Activated T-cell treated with anti-CD3 and anti-CD28 coated beads for 48 hours (primary cell): ENCODE measurements at regions not wholly inside any gene's neighbourhood (a gene's known extent, or its start where the extent isn't known, plus 50 kb on each side); places are given as distances from the start of the nearest gene placed in this dataset.
A peak's percentile ranks its signal among the peaks of the same experiment; 100 is the strongest.

Experiments
- DNase-seq: peaks from one replicate; pipeline ENCODE4 v3.0.0-alpha.2; 2020; ENCODE audit warnings: low read depth

- no peak for DNase-seq
These were observed 100.9 kb upstream of the CLDN10 start for GRCh38 chr13:95451656-95452055.

- no peak for DNase-seq
These were observed 100.1 kb upstream of the CLDN10 start for GRCh38 chr13:95452375-95452774.

GRCh38 chr13:95455782-95456181 is 96.7 kb upstream of the CLDN10 start:
- no peak for DNase-seq

- no peak for DNase-seq
These were observed 95.7 kb upstream of the CLDN10 start for GRCh38 chr13:95456815-95457214.

DNA sequence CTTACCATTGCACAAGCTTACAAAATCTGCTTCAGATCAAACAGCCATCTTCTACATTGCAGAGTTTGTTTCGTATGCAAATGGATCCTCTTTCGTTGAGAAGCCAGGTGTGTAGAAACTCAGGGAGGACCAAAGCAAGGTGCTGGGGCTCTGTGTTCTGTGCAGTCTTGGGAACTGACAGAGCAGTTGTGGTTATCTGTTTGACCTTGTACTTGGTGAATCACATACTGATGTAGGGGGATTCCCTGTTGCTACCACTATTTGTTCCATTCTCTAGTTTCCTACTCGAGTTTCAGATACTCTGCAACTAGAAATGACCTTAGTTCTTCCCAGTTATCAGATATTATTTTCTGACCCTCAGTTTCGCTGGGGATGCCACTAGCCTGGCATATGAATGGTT is 95.2 kb upstream of the CLDN10 start:
- DNase-seq: no peak

DNA sequence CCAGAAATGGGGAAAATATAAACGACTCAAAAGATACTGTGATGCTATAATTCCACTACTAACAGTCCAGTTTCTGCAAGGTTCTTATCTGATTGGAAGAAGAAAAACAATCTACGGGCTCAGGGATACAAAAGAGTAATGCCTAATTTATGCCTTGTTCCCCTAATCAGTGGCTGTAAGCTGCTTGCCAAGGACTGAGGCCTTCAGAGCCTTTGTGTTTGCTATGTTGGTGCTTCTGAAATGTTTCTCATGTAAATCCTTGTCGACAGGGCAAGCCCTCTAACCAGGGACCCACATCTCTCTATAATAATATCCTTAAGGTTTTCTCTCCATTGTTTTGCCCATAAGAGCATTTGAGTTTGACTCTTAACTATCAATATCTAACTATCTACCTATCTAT is 89.7 kb upstream of the CLDN10 start:
- no peak for DNase-seq

- no peak for DNase-seq
These were observed 89.0 kb upstream of the CLDN10 start for GRCh38 chr13:95463531-95463930.

- DNase-seq: no peak
These were observed 81.8 kb upstream of the CLDN10 start for GRCh38 chr13:95470574-95471366.

GRCh38 chr13:95471960-95472359 is 80.6 kb upstream of the CLDN10 start:
- DNase-seq: no peak

DNA sequence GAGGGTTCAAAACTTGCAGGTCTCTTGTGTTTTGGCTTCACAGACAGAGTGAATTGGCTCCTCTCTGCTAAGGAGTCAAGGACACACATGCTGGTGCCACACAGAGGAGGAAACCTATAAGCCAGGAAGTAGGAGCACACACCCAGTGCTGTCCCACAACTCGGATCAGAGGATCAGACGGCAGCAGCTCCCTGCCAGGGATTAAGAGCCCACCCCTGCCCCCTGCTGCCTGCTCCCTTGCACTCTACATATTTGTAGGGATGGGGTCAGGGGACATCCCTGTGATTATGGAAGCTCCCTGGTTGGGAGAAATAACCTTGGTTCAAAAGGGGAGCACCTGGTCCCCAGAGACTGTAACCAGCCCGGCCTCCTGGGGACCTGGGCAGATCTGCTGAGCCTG is 77.5 kb upstream of the CLDN10 start:
- DNase-seq: no peak

DNA sequence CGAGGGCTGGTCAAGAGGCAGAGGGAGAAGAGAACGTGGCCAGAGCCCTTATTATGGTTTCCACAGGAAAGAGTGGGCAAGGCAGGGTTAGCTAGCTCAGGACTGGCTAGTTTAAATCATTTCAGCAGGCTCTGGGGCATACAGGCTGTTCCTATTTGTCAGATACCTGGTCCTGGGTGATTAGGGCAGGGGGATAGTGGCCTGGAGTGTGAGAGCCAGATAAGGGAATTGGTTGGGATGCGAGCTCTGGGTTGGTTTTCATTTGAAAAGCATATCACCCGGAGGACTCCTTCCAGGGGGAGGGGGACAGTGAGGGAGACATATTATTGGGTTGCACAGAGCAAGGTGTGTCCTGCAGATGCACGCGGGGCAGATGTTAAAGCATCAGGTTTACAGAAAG is 75.3 kb upstream of the CLDN10 start:
- no peak for DNase-seq

DNA sequence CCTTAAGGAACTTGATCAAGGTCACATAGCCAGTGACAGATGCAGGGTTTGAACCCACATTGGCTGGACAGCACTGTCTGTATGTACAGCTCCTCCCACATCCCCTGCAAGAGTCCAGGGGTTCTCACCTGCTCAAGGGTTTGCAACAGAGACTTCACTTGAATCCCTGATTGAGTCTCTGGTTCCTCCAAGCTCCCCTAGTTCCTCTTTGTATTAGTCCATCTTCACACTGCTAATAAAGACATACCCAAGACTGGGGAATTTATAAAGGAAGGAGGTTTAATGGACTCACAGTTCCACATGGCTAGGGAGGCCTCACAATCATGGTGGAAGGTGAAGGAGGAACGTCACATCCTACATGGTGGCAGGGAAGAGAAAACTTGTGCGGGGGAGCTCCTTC is 72.8 kb upstream of the CLDN10 start:
- no peak for DNase-seq

DNA sequence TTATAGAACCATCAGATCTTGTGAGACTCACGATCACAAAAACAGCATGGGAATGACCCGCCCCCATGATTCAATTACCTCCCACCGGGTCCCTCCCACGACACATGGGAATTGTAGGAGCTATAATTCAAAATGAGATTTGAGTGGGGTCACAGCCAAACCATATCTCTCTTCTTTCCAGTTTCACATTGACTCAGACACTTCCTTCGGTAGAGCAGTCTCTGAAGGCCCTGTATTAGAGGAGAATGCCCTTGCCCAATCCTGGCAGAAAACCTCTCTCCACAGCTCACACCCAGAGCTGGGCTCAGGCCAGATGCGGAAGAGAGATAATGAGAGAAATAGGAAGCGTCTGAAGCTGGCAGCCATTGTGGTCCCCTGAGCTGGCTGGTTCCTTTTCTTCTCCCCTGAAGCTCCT is 72.4 kb upstream of the CLDN10 start:
- DNase-seq: peak; percentile 14

DNA sequence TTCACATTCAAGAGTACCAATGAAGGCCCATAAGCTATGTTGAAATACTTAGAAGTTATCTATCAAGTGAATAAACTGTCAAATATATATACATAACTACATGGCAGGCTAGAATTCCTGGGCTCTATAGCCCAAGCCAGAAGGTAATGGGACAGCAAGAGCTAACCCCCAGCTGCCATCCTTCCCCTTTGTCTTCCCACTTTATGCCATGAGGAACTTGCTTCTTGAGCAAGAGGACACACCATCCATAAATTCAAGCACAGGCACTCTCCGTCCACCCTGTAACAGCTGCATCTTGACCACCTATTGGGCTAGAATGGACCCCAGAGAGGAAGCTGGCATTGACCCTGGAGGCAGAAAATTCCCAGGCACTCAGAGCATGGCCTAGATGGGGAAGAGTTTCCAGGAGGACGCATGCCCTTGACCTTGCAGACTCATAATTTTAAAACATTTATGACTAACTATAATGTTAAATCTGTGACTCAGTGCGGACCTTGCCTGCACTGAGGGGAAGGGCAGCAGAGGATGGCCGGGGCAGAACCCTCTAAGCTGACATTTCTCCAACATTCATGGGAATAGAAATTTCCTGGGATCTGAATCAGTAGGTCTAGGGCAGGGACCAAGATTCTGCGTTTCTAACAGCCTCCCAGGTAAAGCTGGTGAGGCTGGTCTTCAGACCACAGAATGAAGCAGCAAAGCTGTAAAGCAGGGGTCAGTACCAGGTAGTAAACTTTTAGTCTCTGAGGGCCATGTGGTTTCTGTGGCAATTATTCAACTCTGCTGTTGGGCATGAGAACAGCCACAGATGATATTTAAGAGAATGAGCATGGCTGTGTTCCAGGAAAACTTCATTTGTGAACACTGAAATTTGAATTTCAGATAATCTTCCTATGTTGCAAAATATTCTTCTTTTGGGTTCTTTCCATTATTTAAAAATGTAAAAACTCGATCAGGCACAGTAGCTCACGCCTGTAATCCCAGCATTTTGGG is 71.4 kb upstream of the CLDN10 start:
- DNase-seq: no peak

GRCh38 chr13:95484052-95484451 is 68.5 kb upstream of the CLDN10 start:
- no peak for DNase-seq

- no peak for DNase-seq
These were observed 67.4 kb upstream of the CLDN10 start for GRCh38 chr13:95485045-95485517.

- DNase-seq: no peak
These were observed 66.9 kb upstream of the CLDN10 start for GRCh38 chr13:95485518-95486144.

DNA sequence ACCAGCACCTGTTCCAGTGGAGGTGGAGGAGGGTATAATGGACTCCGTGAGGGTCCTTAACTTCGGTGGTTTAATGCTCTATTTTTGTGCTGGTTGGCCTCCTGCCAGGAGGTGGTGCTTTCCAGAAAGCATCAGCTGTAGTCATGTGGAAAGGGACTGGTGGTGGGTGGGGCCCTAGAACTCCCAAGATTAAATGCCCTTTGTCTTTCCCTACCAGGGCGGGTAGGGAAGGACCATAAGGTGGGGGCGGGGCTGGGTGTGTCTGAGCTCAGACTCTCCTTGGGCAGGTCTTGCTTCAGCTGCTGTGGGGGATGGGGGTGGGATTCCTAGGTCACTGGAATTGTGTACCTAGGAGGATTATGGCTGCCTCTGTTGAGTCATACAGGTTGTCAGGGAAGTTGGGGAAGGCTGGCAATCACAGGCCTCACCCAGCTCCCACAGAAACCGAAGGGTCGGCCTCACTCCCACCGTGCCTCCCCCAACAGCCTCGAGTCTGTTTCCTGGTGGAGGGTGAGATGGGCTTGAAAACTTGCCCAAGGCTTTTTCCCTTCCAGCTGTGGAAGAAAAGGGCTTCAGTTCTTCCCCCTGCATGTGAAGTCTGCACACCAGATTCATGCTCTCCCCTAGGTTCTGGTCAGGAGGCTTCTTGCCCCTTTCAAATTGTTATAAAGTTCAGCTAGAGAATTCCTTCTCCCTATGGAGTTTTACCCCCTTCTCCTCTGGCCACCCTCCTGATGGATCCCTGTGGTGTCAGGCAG is 60.3 kb upstream of the CLDN10 start:
- no peak for DNase-seq

GRCh38 chr13:95494082-95494681 is 58.3 kb upstream of the CLDN10 start:
- DNase-seq: no peak

DNA sequence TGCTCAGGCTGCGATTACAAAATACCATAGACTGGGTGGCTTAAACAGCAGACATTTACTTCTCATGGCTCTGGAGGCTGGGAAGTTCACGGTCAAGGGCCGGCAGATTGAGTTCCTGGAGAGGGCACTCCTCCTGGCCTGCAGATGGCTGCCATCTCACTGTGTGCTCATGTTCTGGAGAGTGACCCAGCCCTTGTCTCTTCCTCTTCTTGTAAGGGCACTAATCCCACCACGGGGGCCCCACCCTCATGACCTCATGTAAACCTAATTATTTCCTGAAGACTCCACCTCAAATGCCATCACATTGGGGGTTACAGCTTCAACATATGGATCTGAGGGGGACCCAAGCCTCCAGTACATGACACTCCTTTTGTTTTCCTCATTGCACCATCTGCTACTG is 56.0 kb upstream of the CLDN10 start:
- DNase-seq: no peak

DNA sequence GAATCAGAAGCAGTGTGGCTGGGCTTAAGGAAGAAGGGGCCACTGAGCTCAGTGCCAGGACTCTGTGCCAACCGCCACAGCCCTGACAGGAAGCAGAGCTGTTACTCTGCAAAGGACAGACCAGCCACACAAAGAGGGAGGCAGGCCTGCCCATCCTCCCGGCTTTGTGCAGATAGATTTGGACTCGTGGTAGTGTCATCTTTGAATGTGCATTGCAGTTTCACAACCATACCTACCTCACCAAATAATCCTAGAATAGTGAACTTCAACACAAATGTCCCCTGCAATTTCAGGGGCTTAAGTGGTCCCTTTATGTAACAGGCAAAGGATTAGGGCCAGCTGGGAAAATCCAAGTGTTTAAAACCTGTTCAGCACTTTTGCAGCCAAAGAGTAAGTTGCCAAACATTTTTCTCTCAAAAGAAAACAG is 55.1 kb upstream of the CLDN10 start:
- DNase-seq: no peak
